SK-N-SH treated with all-trans-retinoic acid at 6 μM for 48 hours (cell line): ENCODE measurements at regions not wholly inside any gene's neighbourhood (a gene's known extent, or its start where the extent isn't known, plus 50 kb on each side); places are given as distances from the start of the nearest gene placed in this dataset.

ENCODE experiments used
- BACH2 ChIP-seq: fragments of 250-450 bp; sonication (Bioruptor Pico); IDR thresholded peaks from 2 replicates; pipeline ENCODE4 v1.9.0; 2021; ENCODE audit warnings: mild to moderate bottlenecking, borderline replicate concordance
- GLIS3 ChIP-seq: fragments of 250-450 bp; sonication (Bioruptor Pico); IDR thresholded peaks from 2 replicates; pipeline ENCODE4 v1.5.0; 2020; ENCODE audit warnings: mild to moderate bottlenecking, moderate library complexity
- ISL1 ChIP-seq: fragments of 250-450 bp; sonication (Bioruptor Pico); IDR thresholded peaks from 2 replicates; pipeline ENCODE4 v2.1.2; 2022; ENCODE audit warnings: mild to moderate bottlenecking, moderate library complexity
- RARB ChIP-seq: fragments of 250-450 bp; sonication (Bioruptor Pico); IDR thresholded peaks from 2 replicates; pipeline ENCODE4 v1.8.0; 2021; ENCODE audit warnings: mild to moderate bottlenecking, moderate library complexity
- ZFP30 ChIP-seq: fragments of 450-650 bp; formaldehyde crosslinking; IDR thresholded peaks from 2 replicates; pipeline ENCODE4 v1.5.0; 2022; ENCODE audit warnings: mild to moderate bottlenecking, moderate library complexity
- ZNF70 ChIP-seq: fragments of 450-650 bp; formaldehyde crosslinking; IDR thresholded peaks from 2 replicates; pipeline ENCODE4 v1.5.0; 2020; ENCODE audit warnings: mild to moderate bottlenecking, moderate library complexity
- TF ChIP-seq, protein P1 (sequence below): fragments of 250-450 bp; sonication (Bioruptor Pico); IDR thresholded peaks from 2 replicates; pipeline ENCODE4 v1.8.0; 2020; ENCODE audit warnings: mild to moderate bottlenecking, moderate library complexity, borderline replicate concordance

DNA sequence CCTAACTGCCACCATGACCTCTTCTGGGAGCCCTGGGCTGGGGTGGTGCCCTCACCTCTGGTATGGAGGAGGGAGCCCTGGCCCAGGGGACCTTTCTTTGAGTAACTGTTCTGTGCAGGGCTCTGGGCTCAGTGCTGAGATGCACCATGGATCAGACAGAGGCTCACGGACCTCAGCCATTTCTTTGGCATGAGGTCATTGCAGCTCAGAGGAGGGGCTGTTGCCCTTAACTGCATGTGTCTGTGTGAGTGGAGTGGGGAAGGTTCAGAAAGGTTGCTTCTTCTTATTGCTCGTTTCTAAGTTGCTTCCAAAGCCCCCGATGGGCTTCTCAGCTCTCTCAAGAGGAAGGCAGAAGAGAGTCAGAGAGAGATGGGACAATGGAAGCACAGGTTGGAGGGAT is 233.9 kb downstream of the RPS24 start:
- no peak for TF ChIP-seq ISL1
- TF ChIP-seq GLIS3 (CRISPR knock-in tag), result no peak
- no peak for TF ChIP-seq RARB (CRISPR knock-in tag)
- TF ChIP-seq ZFP30 (CRISPR knock-in tag), result no peak
- TF ChIP-seq, protein P1, sequence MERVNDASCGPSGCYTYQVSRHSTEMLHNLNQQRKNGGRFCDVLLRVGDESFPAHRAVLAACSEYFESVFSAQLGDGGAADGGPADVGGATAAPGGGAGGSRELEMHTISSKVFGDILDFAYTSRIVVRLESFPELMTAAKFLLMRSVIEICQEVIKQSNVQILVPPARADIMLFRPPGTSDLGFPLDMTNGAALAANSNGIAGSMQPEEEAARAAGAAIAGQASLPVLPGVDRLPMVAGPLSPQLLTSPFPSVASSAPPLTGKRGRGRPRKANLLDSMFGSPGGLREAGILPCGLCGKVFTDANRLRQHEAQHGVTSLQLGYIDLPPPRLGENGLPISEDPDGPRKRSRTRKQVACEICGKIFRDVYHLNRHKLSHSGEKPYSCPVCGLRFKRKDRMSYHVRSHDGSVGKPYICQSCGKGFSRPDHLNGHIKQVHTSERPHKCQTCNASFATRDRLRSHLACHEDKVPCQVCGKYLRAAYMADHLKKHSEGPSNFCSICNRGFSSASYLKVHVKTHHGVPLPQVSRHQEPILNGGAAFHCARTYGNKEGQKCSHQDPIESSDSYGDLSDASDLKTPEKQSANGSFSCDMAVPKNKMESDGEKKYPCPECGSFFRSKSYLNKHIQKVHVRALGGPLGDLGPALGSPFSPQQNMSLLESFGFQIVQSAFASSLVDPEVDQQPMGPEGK (CRISPR knock-in tag), result no peak
- no peak for TF ChIP-seq BACH2 (CRISPR knock-in tag)
- no peak for TF ChIP-seq ZNF70
